ENCODE measurements at regions not wholly inside any gene's neighbourhood (a gene's known extent, or its start where the extent isn't known, plus 50 kb on each side); places are given as distances from the start of the nearest gene placed in this dataset.

GRCh38 chr11:134476435-134477021 lies 64.5 kb upstream of the B3GAT1 start:
- peak; percentile 76 for DNase-seq

- no peak for DNase-seq
Measured at GRCh38 chr11:134475951-134476350, 63.9 kb upstream of the B3GAT1 start.

GRCh38 chr11:134474942-134475341 lies 62.9 kb upstream of the B3GAT1 start:
- no peak for DNase-seq

- DNase-seq: no peak
Measured at GRCh38 chr11:134474070-134474860, 62.2 kb upstream of the B3GAT1 start.

- DNase-seq: no peak
Measured at GRCh38 chr11:134471716-134472455, 59.8 kb upstream of the B3GAT1 start.

GRCh38 chr11:134471087-134471715 lies 59.2 kb upstream of the B3GAT1 start:
- DNase-seq: no peak

GRCh38 chr11:134470238-134470637 lies 58.2 kb upstream of the B3GAT1 start:
- DNase-seq: no peak

- DNase-seq: no peak
Measured at GRCh38 chr11:134469627-134470026, 57.6 kb upstream of the B3GAT1 start.

GRCh38 chr11:134468796-134469195 lies 56.8 kb upstream of the B3GAT1 start:
- DNase-seq: no peak

GRCh38 chr11:134468081-134468668 lies 56.1 kb upstream of the B3GAT1 start:
- DNase-seq: no peak

GRCh38 chr11:134466610-134467567 lies 54.8 kb upstream of the B3GAT1 start:
- DNase-seq: no peak

- no peak for DNase-seq
Measured at GRCh38 chr11:134466156-134466555, 54.1 kb upstream of the B3GAT1 start.

- DNase-seq: no peak
Measured at GRCh38 chr11:134464981-134465730, 53.1 kb upstream of the B3GAT1 start.

- no peak for DNase-seq
Measured at GRCh38 chr11:134464196-134464595, 52.2 kb upstream of the B3GAT1 start.

GRCh38 chr11:134463716-134464115 lies 51.7 kb upstream of the B3GAT1 start:
- no peak for DNase-seq

Data from left kidney (tissue), 1 donor.